HG03139 (cell line): ENCODE measurements at regions not wholly inside any gene's neighbourhood (a gene's known extent, or its start where the extent isn't known, plus 50 kb on each side); places are given as distances from the start of the nearest gene placed in this dataset.

Experiments
- ATAC-seq: cut with Tn5 transposase; IDR thresholded peaks from one replicate; pipeline ENCODE4 v1.9.1; 2021; ENCODE audit not compliant: unreplicated experiment

DNA sequence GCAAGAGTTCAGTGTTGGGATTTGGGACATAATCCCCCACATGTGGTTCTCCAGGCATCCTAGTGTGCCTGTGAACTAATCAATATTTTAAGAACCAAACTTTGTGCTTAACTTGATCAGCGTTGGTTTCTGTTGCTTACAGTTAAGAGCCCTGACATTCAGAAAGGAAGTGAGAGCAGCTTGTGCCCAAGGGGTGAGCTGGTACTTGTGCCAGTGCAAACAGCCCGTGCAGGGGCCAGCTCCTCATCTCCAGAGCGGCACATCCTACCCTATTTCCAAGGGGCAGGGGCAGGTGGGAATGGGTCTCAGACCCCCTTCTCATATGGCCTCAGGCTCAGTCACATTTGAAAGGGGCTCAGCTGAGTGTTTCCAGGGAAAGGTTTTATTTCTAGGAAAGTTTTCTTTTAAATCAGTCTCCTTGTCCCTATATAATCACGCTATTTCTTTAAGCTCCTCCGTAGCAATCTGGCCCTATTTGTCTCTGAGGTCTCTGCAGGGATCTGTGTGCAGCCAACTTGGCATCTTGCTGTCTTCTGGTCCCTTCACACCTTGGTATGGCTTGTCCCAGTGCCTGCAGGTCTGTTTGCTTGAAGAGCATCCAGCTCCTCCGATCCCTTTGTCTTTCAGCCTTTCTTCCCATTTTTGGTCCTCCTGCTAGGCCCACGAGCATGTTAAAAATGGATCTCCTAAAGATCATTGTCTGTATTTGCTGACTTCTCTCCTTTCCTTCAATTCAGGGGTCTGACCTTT, 358.9 kb downstream of the HRH4 start:
- ATAC-seq = no peak

- no peak for ATAC-seq
Measured at GRCh38 chr18:24825397-24825796, 365.0 kb downstream of the HRH4 start.

- no peak for ATAC-seq
Measured at GRCh38 chr18:24826605-24827004, 366.2 kb downstream of the HRH4 start.

- no peak for ATAC-seq
Measured at GRCh38 chr18:24827501-24827900, 367.1 kb downstream of the HRH4 start.

- ATAC-seq = no peak
Measured at GRCh38 chr18:24831081-24831480, 370.6 kb downstream of the HRH4 start.

GRCh38 chr18:24831871-24832665, 371.6 kb downstream of the HRH4 start:
- ATAC-seq = no peak

- ATAC-seq = no peak
Measured at GRCh38 chr18:24835751-24836150, 375.3 kb downstream of the HRH4 start.

- no peak for ATAC-seq
Measured at GRCh38 chr18:24837066-24837465, 376.6 kb downstream of the HRH4 start.

DNA sequence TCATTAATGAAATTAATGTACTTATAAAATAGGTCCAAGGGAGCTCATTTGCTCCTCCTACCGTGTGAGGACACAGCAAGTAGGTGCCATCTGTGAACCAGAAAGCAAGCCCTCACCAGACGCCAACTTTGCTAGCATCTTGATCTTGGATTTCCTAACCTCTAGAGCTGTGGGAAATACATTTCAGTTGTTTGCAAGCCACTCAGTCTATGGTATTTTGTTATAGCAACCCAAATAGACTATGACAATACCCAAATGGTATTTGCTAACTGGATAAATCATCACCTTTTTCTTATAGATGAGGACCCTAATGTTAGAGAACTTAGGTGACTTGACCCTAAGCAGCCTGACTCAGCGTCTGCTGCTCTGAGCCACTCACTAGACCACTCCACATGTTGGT, 379.6 kb downstream of the HRH4 start:
- no peak for ATAC-seq

DNA sequence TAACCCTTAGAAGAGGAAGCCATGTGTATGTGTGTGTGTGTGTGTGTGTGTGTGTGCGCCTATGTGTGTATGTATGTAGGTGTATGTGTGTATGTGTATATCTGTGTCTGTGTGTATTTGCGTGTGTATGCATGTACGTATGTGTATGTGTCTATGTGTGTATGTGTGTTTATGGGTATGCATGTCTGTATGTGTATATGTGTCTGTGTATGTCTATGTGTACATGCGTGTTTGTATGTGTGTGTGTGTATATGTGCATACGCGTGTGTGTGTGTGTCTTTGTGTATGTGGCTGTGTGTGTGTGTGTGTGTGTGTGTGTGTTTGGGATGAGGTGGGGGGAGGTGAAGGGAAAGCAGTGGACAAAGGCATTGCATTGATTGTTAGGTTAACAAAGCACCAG, 380.2 kb downstream of the HRH4 start:
- no peak for ATAC-seq

DNA sequence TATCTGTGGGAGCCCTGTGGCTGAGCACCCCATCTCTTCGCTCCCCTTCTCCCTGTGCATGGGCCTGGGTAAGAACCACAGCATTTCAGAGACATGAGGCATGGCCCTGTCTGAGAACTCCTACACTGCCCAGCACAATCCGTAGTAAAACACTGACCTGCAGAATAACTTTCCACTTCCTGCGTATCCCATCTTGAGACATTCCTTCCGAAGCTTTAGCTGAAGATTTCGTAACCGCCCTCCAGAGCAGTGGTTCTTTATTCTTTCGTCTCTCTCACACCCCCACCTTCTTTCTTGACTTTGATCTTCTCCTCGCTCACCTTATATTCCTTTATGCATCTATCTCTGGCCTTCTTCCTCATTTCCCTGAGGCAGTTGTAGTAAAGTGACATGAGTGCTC, 381.1 kb downstream of the HRH4 start:
- no peak for ATAC-seq

DNA sequence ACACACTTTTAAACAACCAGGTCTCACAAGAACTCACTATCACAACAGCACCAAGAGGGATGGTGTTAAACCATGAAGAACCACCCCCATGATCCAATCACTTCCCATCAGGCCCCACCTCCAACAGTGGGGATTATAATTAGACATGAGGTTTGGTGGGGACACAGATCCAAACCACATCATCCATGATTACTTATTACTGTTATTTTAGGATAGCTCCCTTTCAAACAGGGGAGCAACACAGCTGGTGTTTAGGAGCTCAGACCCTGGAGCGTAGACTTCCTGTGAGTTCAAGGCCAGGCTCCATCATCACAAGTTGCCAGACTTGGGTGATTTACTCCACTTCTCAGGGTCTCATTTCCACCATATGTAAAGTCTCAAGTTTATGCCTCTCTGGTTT, 382.7 kb downstream of the HRH4 start:
- no peak for ATAC-seq

GRCh38 chr18:24846138-24846537, 385.7 kb downstream of the HRH4 start:
- no peak for ATAC-seq

- ATAC-seq = no peak
Measured at GRCh38 chr18:24850532-24850931, 390.1 kb downstream of the HRH4 start.

- no peak for ATAC-seq
Measured at GRCh38 chr18:24853076-24853475, 392.6 kb downstream of the HRH4 start.

DNA sequence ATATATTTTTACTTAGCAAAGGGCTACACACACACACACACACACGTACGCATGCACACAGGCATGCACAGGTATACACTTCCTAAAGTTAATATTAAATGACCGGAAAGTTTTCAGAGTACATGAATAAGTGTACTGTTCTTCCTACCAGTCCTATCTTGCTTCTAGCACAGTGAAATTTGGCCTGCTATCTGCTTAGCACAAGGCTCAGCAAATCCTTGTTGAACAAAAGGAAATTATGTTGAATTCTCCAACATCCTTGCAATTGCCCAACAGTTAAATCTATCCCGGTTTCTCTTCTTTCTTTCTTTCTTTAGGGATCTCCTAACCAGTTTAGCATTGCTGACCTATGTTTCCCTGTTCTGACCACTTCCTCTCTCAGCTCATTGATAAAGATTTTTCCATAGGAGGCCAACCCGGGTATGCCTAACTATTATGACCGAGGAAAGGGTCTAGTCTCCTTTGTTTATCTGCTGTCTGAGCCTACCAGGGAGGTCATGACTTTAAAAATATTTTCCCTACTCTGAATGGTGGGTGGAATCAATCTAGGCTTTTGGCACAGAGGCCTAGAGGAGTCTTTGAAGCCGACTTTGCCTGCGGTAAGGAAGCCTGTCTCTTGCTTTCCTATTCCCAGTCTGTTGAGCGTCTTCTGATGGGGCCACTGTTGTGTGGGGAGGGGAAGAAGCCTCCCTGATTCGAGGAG, 400.7 kb downstream of the HRH4 start:
- ATAC-seq = no peak

DNA sequence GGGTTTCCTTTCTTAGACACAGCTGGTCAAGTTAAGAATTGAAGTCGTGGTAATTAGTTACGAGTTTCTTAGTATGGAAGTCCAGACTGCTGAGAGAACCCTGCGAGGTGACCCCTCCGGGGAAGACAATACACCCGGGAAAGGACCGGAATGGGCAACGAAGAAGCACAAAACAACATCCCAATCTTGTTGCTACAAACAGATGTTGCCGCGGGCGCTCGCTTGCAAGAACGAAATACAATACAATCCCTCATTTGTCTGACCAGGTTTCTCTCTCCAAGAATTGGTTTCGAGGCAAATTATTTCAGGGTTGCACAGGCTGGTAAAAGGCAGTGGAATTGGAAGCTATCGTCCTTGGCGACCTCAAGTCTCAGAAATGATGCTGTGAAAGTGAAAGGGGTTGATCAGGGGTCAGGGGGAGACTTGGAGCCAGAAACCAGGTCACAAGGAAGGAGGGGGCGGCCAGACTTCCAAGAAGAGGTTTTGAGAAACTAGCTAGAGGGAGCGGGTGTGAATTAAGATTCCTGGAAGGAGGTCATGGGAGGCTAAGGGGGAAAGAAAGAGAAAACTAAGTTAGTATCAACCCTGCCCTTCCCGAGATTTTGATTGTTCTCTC, 401.9 kb downstream of the HRH4 start:
- ATAC-seq = no peak

DNA sequence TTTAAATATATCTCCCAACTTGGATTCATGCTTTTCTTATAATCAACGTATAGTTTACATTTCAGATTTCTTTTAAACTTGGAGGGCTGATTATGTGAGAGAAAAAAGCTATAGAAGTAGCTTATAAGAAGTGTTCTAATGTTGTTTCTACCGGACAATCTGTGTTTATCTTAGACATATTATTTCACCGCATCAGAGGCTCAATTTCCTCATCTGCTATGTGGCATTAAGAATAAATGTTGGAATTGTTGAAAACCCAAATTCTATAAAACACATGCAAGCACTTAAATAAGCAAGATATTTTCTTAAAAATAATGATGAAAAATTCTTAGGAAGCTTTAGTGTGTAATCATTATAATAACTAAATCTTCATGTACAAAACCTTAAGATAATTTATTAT, 407.9 kb downstream of the HRH4 start:
- ATAC-seq = no peak

- ATAC-seq = no peak
Measured at GRCh38 chr18:24868760-24869237, 408.4 kb downstream of the HRH4 start.

- ATAC-seq = no peak
Measured at GRCh38 chr18:24869285-24869684, 408.8 kb downstream of the HRH4 start.

DNA sequence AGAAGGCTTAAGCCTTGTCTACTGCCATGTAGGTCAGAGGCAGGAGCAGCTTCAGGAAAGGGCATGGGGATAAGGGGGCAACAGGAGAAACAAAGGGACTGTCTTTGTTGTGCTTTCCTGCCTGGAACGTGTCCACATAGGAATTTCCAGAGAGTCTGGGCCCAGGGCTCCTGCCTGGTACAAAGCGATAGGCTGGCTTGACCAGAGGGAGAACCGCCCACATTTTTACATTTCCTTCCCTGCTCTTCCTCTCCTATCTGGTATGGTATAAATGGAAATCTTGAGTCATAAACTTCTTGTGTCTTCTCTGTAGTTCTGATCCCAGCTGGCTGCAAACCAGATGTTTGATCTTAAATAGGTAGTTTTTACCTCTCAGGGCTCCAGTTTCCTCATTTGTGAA, 414.8 kb downstream of the HRH4 start:
- no peak for ATAC-seq
